ENCODE measurements at regions not wholly inside any gene's neighbourhood (a gene's known extent, or its start where the extent isn't known, plus 50 kb on each side); places are given as distances from the start of the nearest gene placed in this dataset.

DNA sequence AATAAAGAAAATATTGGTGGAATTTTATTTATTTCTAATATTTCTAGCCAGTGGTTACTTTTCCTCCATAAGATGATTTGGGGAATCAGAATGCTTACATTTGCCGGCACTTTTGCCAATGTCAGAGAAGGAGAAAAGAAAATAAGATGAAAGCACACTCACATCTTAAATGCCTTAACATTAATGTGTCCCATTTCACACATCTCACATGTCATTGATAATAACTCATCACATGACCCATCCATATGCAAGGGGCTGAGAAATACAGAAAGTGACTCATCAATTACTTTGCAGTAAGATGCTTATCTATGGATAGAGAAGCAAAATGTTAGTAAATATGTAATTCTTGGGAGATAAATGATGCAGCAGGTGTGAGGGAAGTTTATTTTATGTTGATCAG, 1531.0 kb downstream of the PCDH7 start:
- TF ChIP-seq, protein P1, sequence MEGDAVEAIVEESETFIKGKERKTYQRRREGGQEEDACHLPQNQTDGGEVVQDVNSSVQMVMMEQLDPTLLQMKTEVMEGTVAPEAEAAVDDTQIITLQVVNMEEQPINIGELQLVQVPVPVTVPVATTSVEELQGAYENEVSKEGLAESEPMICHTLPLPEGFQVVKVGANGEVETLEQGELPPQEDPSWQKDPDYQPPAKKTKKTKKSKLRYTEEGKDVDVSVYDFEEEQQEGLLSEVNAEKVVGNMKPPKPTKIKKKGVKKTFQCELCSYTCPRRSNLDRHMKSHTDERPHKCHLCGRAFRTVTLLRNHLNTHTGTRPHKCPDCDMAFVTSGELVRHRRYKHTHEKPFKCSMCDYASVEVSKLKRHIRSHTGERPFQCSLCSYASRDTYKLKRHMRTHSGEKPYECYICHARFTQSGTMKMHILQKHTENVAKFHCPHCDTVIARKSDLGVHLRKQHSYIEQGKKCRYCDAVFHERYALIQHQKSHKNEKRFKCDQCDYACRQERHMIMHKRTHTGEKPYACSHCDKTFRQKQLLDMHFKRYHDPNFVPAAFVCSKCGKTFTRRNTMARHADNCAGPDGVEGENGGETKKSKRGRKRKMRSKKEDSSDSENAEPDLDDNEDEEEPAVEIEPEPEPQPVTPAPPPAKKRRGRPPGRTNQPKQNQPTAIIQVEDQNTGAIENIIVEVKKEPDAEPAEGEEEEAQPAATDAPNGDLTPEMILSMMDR (IDR thresholded peaks at IDR 0.05; ENCODE audit: insufficient read depth, low read length, poor library complexity, severe bottlenecking), result no peak
- Histone ChIP-seq H3K27me3 (replicated peaks; ENCODE audit: control insufficient read depth, insufficient read depth, low read length) (no peaks in the 10 kb centered on the region), H3K36me3 (ENCODE audit: control insufficient read depth, insufficient read depth, low read length) (no peaks in the 10 kb centered on the region), H3K4me3 (replicated peaks; ENCODE audit: low read depth, low read length) (no peak overlapping the region)
- no peak for DNase-seq (ENCODE audit: extremely low read depth, insufficient read length)

DNA sequence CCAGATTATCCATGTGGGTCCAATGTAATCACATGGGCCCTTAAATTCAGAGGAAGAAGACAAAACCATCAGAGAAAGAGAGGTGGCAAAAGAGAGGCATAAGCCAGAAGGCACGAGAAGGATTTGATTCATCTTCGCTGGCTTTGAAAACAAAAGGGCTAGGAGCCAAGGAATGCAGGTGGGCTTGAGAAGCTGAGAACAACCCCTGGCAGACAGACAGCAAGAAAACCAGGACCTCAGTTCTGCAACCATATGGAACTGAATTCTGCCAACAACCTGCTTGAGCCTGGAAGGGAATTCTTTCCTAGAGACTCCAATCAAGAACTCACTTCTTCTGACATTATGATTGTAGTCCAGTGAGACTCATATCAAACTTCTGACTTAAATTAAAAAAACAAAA, 1531.8 kb downstream of the PCDH7 start:
- Histone ChIP-seq H3K36me3 (ENCODE audit: control insufficient read depth, insufficient read depth, low read length) (no peaks in the 10 kb centered on the region), H3K4me3 (replicated peaks; ENCODE audit: low read depth, low read length) (no peak overlapping the region), H3K27me3 (replicated peaks; ENCODE audit: control insufficient read depth, insufficient read depth, low read length) (no peaks in the 10 kb centered on the region)
- DNase-seq (ENCODE audit: extremely low read depth, insufficient read length), result no peak
- TF ChIP-seq, protein P1 (IDR thresholded peaks at IDR 0.05; ENCODE audit: insufficient read depth, low read length, poor library complexity, severe bottlenecking), result no peak

DNA sequence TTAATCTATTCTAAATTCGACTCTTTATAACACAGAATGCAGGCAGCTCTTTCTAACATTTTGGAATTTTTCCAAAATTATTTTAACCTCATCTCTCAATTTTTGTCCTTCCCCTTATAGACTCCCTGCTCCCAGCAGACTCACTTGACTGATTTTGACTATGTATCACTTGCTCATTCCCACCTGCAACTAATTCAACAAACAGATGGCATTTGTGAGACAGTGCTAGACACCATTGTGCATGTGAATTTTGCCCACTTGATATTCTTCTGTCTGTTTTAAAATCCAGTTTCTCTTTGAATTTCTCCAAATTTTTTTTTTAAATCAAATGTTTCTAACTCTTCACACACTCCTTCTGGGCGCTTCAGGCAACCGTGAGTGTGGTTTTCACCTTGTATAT, 1534.0 kb downstream of the PCDH7 start:
- H3K27me3 ChIP-seq (replicated peaks; ENCODE audit: control insufficient read depth, insufficient read depth, low read length), result no peaks in the 10 kb centered on the region
- no peak overlapping the region for H3K4me3 ChIP-seq (replicated peaks; ENCODE audit: low read depth, low read length)
- no peak for DNase-seq (ENCODE audit: extremely low read depth, insufficient read length)
- TF ChIP-seq, protein P1 (IDR thresholded peaks at IDR 0.05; ENCODE audit: insufficient read depth, low read length, poor library complexity, severe bottlenecking), result no peak
- H3K36me3 ChIP-seq (ENCODE audit: control insufficient read depth, insufficient read depth, low read length), result no peaks in the 10 kb centered on the region

DNA sequence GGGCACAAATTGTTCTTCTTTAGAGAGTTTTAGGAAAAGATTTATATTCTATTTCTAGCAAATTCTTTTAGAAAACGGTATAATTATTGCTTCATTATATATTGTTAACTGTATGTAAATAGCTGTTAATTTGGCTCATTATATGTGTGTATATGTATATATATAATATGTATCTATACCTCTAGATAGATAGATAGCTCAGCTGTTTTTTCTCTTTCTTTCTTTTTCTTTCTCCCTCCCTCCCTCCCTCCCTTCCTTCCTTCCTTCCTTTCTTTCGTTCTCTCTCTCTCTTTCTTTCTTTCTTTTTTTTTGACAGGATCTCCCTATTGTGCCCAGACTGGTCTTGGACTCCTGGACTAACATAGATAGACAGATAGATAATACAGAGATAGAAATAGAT, 1538.8 kb downstream of the PCDH7 start:
- no peaks in the 10 kb centered on the region for H3K27me3 ChIP-seq (replicated peaks; ENCODE audit: control insufficient read depth, insufficient read depth, low read length)
- TF ChIP-seq, protein P1 (IDR thresholded peaks at IDR 0.05; ENCODE audit: insufficient read depth, low read length, poor library complexity, severe bottlenecking), result no peak

DNA sequence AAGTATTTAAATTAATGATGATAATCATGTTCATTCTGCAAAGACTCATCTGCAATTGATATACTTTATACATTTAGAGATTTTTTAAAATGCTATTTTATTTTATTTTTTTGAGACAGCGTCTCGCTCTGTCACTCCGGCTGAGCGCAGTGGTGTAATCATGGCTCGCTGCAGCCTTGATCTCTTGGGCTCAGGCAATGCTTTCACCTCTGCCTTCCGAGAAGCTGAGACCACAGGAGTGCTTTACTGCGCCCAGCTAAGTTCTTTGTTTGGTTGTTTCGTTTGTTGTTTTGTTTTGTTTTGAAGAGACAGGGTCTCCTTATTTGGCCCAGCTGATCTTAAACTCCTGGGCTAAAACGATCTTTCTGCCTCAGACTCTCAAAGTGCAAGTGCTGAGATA, 1541.0 kb downstream of the PCDH7 start:
- Histone ChIP-seq H3K36me3 (ENCODE audit: control insufficient read depth, insufficient read depth, low read length) (no peaks in the 10 kb centered on the region), H3K4me3 (replicated peaks; ENCODE audit: low read depth, low read length) (no peak overlapping the region), H3K27me3 (replicated peaks; ENCODE audit: control insufficient read depth, insufficient read depth, low read length) (no peaks in the 10 kb centered on the region)
- DNase-seq (ENCODE audit: extremely low read depth, insufficient read length), result no peak
- TF ChIP-seq, protein P1 (IDR thresholded peaks at IDR 0.05; ENCODE audit: insufficient read depth, low read length, poor library complexity, severe bottlenecking), result no peak

More for the DNA sequence above, 1538.8 kb downstream of the PCDH7 start:
- Histone ChIP-seq H3K36me3 (ENCODE audit: control insufficient read depth, insufficient read depth, low read length) (no peaks in the 10 kb centered on the region), H3K4me3 (replicated peaks; ENCODE audit: low read depth, low read length) (no peak overlapping the region)
- DNase-seq (ENCODE audit: extremely low read depth, insufficient read length), result no peak

DNA sequence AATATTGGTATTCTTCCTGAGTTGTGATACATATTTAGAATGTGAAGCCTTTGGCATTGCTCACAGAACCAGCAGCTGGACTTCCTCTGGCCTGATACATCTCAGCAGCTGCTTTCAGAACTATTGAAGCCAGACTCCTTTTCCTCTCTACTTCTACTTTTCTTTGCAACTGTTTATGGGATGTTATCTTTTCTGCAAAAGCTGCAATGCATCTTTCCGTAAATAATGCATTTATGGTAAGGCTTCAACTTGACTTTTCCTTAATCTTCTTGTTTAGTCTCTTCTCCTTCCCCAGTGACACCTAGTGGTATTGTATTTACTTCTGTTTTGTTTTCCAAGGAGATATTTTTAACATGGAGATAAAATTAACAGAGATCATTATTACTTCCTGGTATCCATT, 1548.7 kb downstream of the PCDH7 start:
- no peak for DNase-seq (ENCODE audit: extremely low read depth, insufficient read length)
- TF ChIP-seq, protein P1 (IDR thresholded peaks at IDR 0.05; ENCODE audit: insufficient read depth, low read length, poor library complexity, severe bottlenecking), result no peak
- Histone ChIP-seq H3K36me3 (ENCODE audit: control insufficient read depth, insufficient read depth, low read length) (no peaks in the 10 kb centered on the region), H3K27me3 (replicated peaks; ENCODE audit: control insufficient read depth, insufficient read depth, low read length) (no peaks in the 10 kb centered on the region), H3K4me3 (replicated peaks; ENCODE audit: low read depth, low read length) (no peak overlapping the region)
